ENCODE measurements at regions not wholly inside any gene's neighbourhood (a gene's known extent, or its start where the extent isn't known, plus 50 kb on each side); places are given as distances from the start of the nearest gene placed in this dataset.

DNA sequence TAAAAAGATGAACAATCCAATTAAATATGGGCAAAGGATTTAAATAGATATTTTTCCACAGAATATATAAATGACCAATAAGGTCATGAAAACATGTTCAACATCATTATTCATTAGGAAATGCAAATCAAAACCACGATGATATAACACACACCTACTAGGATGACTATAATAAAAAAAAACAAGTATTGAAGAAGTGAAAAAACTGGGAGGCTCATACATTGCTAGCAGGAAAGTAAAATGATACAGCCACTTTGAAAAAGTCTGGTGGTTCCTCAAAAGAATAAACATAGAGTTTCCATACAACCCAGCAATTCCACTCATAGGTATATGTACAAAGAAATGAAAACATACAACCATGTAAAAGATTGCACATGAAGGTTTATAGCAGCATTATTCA is 75.7 kb upstream of the RAB4A start:
- Mint-ChIP-seq H3K27me3 (ENCODE audit: unreplicated experiment) (peaks cover 26% of the 10 kb centered on the region), H3K4me3 (ENCODE audit: unreplicated experiment) (no peak overlapping the region), H3K4me1 (ENCODE audit: unreplicated experiment) (peaks cover 6% of the 10 kb centered on the region), H3K27ac (ENCODE audit: unreplicated experiment) (no peak overlapping the region), H3K9me3 (ENCODE audit: unreplicated experiment) (no peaks in the 10 kb centered on the region), H3K36me3 (ENCODE audit: unreplicated experiment) (no peaks in the 10 kb centered on the region)
- DNase-seq (ENCODE audit: extremely low spot score, unreplicated experiment): no peak
- TF ChIP-seq, protein P1, sequence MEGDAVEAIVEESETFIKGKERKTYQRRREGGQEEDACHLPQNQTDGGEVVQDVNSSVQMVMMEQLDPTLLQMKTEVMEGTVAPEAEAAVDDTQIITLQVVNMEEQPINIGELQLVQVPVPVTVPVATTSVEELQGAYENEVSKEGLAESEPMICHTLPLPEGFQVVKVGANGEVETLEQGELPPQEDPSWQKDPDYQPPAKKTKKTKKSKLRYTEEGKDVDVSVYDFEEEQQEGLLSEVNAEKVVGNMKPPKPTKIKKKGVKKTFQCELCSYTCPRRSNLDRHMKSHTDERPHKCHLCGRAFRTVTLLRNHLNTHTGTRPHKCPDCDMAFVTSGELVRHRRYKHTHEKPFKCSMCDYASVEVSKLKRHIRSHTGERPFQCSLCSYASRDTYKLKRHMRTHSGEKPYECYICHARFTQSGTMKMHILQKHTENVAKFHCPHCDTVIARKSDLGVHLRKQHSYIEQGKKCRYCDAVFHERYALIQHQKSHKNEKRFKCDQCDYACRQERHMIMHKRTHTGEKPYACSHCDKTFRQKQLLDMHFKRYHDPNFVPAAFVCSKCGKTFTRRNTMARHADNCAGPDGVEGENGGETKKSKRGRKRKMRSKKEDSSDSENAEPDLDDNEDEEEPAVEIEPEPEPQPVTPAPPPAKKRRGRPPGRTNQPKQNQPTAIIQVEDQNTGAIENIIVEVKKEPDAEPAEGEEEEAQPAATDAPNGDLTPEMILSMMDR (IDR thresholded peaks at IDR 0.05): no peak

DNA sequence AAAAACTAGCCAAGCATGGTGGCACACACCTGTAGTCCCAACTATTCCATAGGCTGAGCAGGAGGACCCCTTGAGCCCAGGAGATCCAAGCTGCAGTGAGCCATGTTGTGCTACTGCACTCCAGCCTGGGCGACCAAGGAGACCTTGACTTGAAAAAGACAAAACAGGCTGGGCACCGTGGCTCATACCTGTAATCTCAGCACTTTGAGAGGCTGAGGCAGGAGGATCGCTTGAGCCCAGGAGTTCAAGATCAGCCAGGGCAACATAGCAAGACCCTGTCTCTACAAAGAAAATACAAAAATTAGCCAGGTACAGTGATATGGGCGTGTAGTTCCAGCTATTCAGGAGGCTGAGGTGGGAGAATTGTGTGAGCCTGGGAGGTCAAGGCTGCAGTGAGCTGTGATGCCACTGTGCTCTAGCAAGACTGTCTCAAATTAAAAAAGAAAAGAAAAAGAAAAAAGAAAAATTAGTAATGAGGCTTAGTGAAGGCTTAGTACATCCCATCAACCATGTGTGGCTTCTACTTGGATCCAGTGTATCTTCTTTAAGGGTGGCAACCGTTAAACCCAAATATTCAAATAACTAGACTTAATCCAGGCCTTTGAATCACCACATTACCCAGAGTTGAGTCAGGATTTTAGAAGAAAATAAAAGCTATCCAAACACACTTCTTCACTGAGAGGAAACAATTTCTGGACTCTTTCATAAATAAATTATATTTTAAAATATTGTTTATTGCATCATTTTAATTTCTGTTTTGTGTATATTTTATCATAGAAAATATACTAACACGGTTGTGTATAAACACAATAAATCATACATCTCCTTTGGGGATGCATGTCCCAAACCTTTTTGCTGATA is 74.3 kb upstream of the RAB4A start:
- Mint-ChIP-seq H3K27me3 (ENCODE audit: unreplicated experiment) (peaks cover 24% of the 10 kb centered on the region), H3K27ac (ENCODE audit: unreplicated experiment) (no peak overlapping the region), H3K4me1 (ENCODE audit: unreplicated experiment) (peaks cover 12% of the 10 kb centered on the region), H3K9me3 (ENCODE audit: unreplicated experiment) (no peaks in the 10 kb centered on the region), H3K36me3 (ENCODE audit: unreplicated experiment) (no peaks in the 10 kb centered on the region), H3K4me3 (ENCODE audit: unreplicated experiment) (no peak overlapping the region)
- DNase-seq (ENCODE audit: extremely low spot score, unreplicated experiment): no peak
- TF ChIP-seq, protein P1 (IDR thresholded peaks at IDR 0.05): no peak

DNA sequence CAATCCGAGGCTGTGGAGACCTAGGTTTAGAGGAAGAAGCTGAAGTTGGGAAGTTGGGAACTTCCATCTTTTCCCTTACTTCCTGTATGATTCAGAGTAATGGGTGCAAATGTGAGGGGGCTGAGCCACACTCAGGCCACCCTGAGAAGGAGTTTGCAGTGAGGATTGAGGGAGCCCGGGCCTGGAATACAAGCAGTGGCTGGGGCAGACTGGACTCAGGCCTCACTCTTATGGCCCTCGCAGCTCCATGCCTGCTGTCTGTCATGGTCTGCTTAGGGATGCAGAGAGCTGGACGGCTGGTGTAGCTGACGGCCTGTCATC is 73.7 kb upstream of the RAB4A start:
- H3K9me3 Mint-ChIP-seq (ENCODE audit: unreplicated experiment): no peaks in the 10 kb centered on the region
- TF ChIP-seq, protein P1 (IDR thresholded peaks at IDR 0.05): no peak
- no peak overlapping the region for H3K4me3 Mint-ChIP-seq (ENCODE audit: unreplicated experiment)
- no peak overlapping the region for H3K27ac Mint-ChIP-seq (ENCODE audit: unreplicated experiment)
- peaks cover 28% of the 10 kb centered on the region for H3K27me3 Mint-ChIP-seq (ENCODE audit: unreplicated experiment)
- DNase-seq (ENCODE audit: extremely low spot score, unreplicated experiment): no peak
- peaks cover 12% of the 10 kb centered on the region for H3K4me1 Mint-ChIP-seq (ENCODE audit: unreplicated experiment)
- no peaks in the 10 kb centered on the region for H3K36me3 Mint-ChIP-seq (ENCODE audit: unreplicated experiment)

DNA sequence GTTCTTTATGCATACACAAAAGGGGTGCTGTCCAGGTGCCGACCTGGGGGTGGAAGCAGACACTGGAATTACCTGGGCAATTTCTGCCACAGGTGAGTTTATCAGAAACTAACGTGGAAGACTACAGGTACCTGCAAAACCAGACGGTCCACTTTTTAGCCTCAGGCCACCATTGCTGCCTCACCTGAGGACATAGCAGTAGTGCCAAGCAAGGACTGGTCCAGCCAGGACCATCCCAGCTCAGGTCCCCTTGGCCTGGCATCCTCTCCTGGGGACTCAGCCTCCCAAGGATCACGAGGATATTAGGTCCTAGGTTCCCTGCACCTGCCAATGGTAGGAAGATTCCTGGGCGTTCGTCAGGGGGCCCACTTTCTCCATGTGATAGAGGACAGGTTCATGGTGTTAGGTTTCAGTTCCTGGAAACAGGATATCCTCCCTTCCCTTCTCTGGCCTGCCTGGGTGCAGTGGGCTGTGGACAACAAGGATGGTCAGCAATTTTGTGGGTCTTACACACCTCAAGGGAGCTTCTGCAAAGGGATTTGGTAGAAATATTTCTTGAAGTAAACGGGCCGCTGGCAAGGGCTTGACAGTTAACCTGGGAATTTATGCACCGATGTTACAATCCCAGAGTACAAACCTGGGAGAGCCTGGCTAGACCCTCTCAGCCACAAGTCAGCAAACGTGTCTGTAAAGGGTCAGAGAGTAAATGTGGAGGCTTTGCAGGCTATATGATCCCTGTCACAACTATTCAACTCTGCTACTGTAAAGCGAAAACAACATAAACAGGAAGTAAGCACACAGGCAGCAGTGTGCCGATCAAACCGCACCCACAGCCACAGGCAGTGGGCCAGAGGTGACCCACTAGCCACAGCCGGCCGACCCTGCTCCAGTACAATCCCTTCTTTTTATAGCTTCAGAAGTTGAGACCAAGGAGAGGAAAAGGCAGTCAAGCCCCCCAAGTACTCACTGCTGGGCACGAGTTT is 71.4 kb upstream of the RAB4A start:
- TF ChIP-seq, protein P1 (IDR thresholded peaks at IDR 0.05): no peak
- H3K36me3 Mint-ChIP-seq (ENCODE audit: unreplicated experiment): no peaks in the 10 kb centered on the region
- no peak for DNase-seq (ENCODE audit: extremely low spot score, unreplicated experiment)
- H3K27me3 Mint-ChIP-seq (ENCODE audit: unreplicated experiment): peaks cover 29% of the 10 kb centered on the region
- H3K9me3 Mint-ChIP-seq (ENCODE audit: unreplicated experiment): no peaks in the 10 kb centered on the region
- peaks cover 12% of the 10 kb centered on the region for H3K4me1 Mint-ChIP-seq (ENCODE audit: unreplicated experiment)
- H3K27ac Mint-ChIP-seq (ENCODE audit: unreplicated experiment): no peak overlapping the region
- no peak overlapping the region for H3K4me3 Mint-ChIP-seq (ENCODE audit: unreplicated experiment)

All from osteocyte (in vitro differentiated cells).